GM23248 (cell line): ENCODE measurements at regions not wholly inside any gene's neighbourhood (a gene's known extent, or its start where the extent isn't known, plus 50 kb on each side); places are given as distances from the start of the nearest gene placed in this dataset.

Experiments
- DNase-seq: peaks from one replicate; pipeline ENCODE4 v3.0.0-alpha.2; 2015
- H2AFZ ChIP-seq: fragments of 200-600 bp; sonication (generic); 2 replicates; pipeline ENCODE4 v1.6.1; 2016; ENCODE audit warnings: antibody characterized with exemption
- H3F3A ChIP-seq: fragments of 200-600 bp; sonication (generic); 2 replicates; pipeline ENCODE4 v1.6.1; 2016; ENCODE audit warnings: mild to moderate bottlenecking, antibody characterized with exemption, mixed run types; ENCODE audit not compliant: insufficient read depth
- H3K27ac ChIP-seq: fragments of 200-600 bp; sonication (generic); 2 replicates; pipeline ENCODE4 v1.5.1; 2016; ENCODE audit warnings: mild to moderate bottlenecking
- H3K27me3 ChIP-seq: fragments of 200-600 bp; sonication (generic); replicated peaks from 2 replicates; pipeline ENCODE4 v1.6.1; 2016; ENCODE audit warnings: mild to moderate bottlenecking; ENCODE audit not compliant: insufficient read depth
- H3K36me3 ChIP-seq: fragments of 200-600 bp; sonication (generic); 2 replicates; pipeline ENCODE4 v1.6.1; 2016; ENCODE audit warnings: low read depth, mild to moderate bottlenecking
- H3K4me1 ChIP-seq: fragments of 200-600 bp; sonication (generic); 2 replicates; pipeline ENCODE4 v1.6.1; 2016; ENCODE audit warnings: mild to moderate bottlenecking; ENCODE audit not compliant: insufficient read depth
- H3K4me2 ChIP-seq: fragments of 200-600 bp; sonication (generic); one replicate; pipeline ENCODE4 v1.6.1; 2016; ENCODE audit warnings: mild to moderate bottlenecking; ENCODE audit not compliant: unreplicated experiment
- H3K4me3 ChIP-seq: fragments of 200-600 bp; sonication (generic); 2 replicates; pipeline ENCODE4 v1.5.1; 2016; ENCODE audit warnings: mild to moderate bottlenecking
- H3K79me2 ChIP-seq: fragments of 200-600 bp; sonication (generic); 2 replicates; pipeline ENCODE4 v1.6.1; 2016; ENCODE audit warnings: mild to moderate bottlenecking; ENCODE audit not compliant: insufficient read depth
- H3K9ac ChIP-seq: fragments of 200-600 bp; sonication (generic); 2 replicates; pipeline ENCODE4 v1.6.1; 2016; ENCODE audit warnings: mild to moderate bottlenecking
- H3K9me2 ChIP-seq: fragments of 200-600 bp; sonication (generic); 2 replicates; pipeline ENCODE4 v1.6.1; 2016; ENCODE audit warnings: mixed run types, mild to moderate bottlenecking, moderate library complexity; ENCODE audit not compliant: insufficient read depth
- H3K9me3 ChIP-seq: fragments of 200-600 bp; sonication (generic); one replicate; pipeline ENCODE4 v1.6.1; 2017; ENCODE audit warnings: low read depth
- H4K20me1 ChIP-seq: fragments of 200-600 bp; sonication (generic); 2 replicates; pipeline ENCODE4 v1.6.0; 2016; ENCODE audit not compliant: insufficient read depth
- EZH2 ChIP-seq: fragments of 200-600 bp; sonication (generic); IDR thresholded peaks from 2 replicates; pipeline ENCODE4 v1.6.1; 2018; ENCODE audit warnings: antibody characterized with exemption, mild to moderate bottlenecking; ENCODE audit not compliant: insufficient read depth, poor library complexity, severe bottlenecking
- EZH2phosphoT487 ChIP-seq: fragments of 200-600 bp; sonication (generic); IDR thresholded peaks from 2 replicates; pipeline ENCODE4 v1.6.1; 2018; ENCODE audit warnings: antibody characterized with exemption, moderate library complexity, mild to moderate bottlenecking, low read depth; ENCODE audit not compliant: insufficient read depth
- WGBS, 2 experiments: methylation state at CpG; one replicate each; pipeline ENCODE4 v1.1.6; 2015 to 2017; ENCODE audit warnings: low lambda C conversion rate in 2 of 2, low coverage in 1 of 2; ENCODE audit errors: missing lambda C conversion rate in 2 of 2; 5-methylcytosine and 5-hydroxymethylcytosine counted together
- in situ Hi-C: fragments of 300-500 bp; cut with MboI; formaldehyde crosslinking; loops from 2 replicates; pipeline ENCODE4 v1.15.0; 2020

- 70 to 74% methylated on average over 1 of the region's 1 CpG for WGBS, 2 experiments
- in situ Hi-C loops: no loop called here
- DNase-seq: peak; percentile 27
- TF ChIP-seq EZH2phosphoT487 (no peak), EZH2 (no peak)
- Histone ChIP-seq H3K9ac (no peak overlapping the region), H3K9me3 (no peaks in the 10 kb centered on the region), H4K20me1 (no peaks in the 10 kb centered on the region), H3K9me2 (no peaks in the 10 kb centered on the region), H2AFZ (no peak overlapping the region), H3K79me2 (no peaks in the 10 kb centered on the region), H3K27ac (no peak overlapping the region), H3K4me3 (no peak overlapping the region), H3K36me3 (no peaks in the 10 kb centered on the region), H3K27me3 (no peaks in the 10 kb centered on the region), H3K4me1 (peaks cover 3% of the 10 kb centered on the region; the same call in 1 of the 2 replicates), H3K4me2 (no peak overlapping the region), H3F3A (no peaks in the 10 kb centered on the region)
These were observed 289.4 kb downstream of the ADGRL2 start for GRCh38 chr1:82090104-82090503.

DNA sequence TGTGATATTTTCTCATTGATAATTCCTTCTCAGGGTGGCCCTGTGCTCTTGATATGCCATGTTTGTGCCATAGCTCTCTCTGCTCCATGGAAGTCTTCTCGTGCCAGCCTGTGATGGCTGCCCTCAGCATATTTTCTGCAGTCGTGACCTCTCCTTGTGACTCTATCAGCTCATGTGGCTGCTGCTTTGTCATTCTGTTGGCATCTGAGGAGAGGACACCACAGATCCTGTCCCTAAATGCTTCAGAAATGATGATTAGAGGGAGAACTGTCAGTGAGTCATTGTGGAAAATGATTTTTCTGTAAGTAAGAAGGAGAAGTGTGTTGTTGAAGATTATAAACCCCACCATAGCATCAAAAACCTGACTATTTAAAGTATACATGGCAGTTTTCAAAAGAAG is 286.0 kb downstream of the ADGRL2 start:
- TF ChIP-seq EZH2 (no peak), EZH2phosphoT487 (no peak)
- no peaks in the 10 kb centered on the region for H4K20me1 ChIP-seq
- H3K27ac ChIP-seq: no peak overlapping the region
- H3K9me3 ChIP-seq: no peaks in the 10 kb centered on the region
- DNase-seq: peak; percentile 4
- H3K9me2 ChIP-seq: no peaks in the 10 kb centered on the region
- no peaks in the 10 kb centered on the region for H3K79me2 ChIP-seq
- H3K4me3 ChIP-seq: no peak overlapping the region
- H3K4me1 ChIP-seq: peaks cover 3% of the 10 kb centered on the region; the same call in 1 of the 2 replicates
- no peaks in the 10 kb centered on the region for H3K27me3 ChIP-seq
- no peaks in the 10 kb centered on the region for H3F3A ChIP-seq
- no peak overlapping the region for H3K9ac ChIP-seq
- H3K36me3 ChIP-seq: no peaks in the 10 kb centered on the region
- H3K4me2 ChIP-seq: no peak overlapping the region
- H2AFZ ChIP-seq: no peak overlapping the region
- WGBS, 2 experiments: 3 to 5% methylated on average over 2 of the region's 2 CpGs
- in situ Hi-C loops: no loop called here

DNA sequence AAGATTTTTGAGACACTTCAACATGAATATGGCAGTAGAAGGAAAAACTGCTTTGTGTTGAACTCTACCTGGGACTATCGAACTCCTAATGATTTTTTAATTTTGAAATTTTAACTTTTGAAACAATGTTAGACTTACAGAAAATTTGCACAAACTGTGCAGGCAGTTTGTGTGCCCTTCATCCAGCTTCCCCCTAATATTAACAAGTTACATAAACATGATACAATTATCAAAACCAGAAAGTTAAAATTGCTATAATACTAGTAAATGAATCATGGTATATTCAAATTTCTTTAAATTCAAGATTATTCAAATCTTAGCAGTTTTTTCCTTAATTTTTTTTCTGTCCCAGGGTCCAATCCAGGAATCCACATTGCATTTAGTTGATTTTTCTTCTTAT is 278.9 kb downstream of the ADGRL2 start:
- H3K9me2 ChIP-seq: no peaks in the 10 kb centered on the region
- H3K4me3 ChIP-seq: no peak overlapping the region
- in situ Hi-C loops: no loop called here
- H3K27me3 ChIP-seq: no peaks in the 10 kb centered on the region
- H3K27ac ChIP-seq: no peak overlapping the region
- H3K4me1 ChIP-seq: no peaks in the 10 kb centered on the region
- TF ChIP-seq EZH2 (no peak), EZH2phosphoT487 (no peak)
- no peak overlapping the region for H3K9ac ChIP-seq
- 45 to 57% methylated on average over 1 of the region's 1 CpG for WGBS, 2 experiments
- H3K79me2 ChIP-seq: no peaks in the 10 kb centered on the region
- H3K9me3 ChIP-seq: no peaks in the 10 kb centered on the region
- no peak for DNase-seq
- H2AFZ ChIP-seq: no peak overlapping the region
- no peak overlapping the region for H3K4me2 ChIP-seq
- no peaks in the 10 kb centered on the region for H3K36me3 ChIP-seq
- H4K20me1 ChIP-seq: no peaks in the 10 kb centered on the region
- no peaks in the 10 kb centered on the region for H3F3A ChIP-seq

DNA sequence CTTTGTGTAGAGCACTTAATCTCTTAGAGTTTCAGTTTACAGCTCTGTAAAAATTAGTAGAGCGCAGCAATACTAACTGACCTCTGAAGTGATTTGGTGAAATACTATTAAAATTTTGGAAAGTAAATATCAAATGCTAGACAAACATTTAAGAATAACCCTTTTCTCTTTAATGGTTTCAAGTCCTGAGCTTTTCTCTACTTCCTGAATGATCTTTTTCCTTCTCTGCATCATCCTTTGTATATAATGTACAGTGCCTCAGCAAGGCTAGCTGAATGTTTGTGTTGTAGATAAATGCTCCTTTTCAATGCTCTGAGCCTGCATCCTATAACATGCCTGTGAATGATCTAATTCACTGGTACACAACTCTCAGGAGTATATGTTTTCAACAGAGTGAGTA is 272.9 kb downstream of the ADGRL2 start:
- in situ Hi-C loops: no loop called here

DNA sequence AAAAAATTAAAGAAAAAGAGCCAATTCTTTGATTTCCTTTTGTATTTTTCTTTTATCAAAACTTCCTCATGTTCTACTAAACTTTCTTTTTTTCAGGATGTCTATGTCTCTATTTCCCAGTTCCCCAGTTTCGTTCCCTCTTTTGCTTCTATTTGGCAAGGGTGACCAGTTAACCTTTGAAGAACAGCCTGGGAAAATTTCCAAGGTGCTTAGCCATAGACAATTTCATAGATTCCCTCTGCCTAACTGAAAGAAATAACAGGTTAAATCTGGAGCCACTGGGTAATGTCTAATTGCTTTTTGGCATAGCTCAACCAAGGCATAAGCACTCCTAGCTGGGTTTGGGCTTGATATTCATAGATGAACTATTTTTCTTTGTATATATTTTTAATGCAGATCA is 272.3 kb downstream of the ADGRL2 start:
- Histone ChIP-seq H3K79me2 (no peaks in the 10 kb centered on the region), H3K9me3 (no peaks in the 10 kb centered on the region), H3K27me3 (no peaks in the 10 kb centered on the region), H4K20me1 (no peaks in the 10 kb centered on the region), H2AFZ (no peak overlapping the region), H3F3A (no peaks in the 10 kb centered on the region), H3K4me2 (no peak overlapping the region), H3K9ac (no peak overlapping the region), H3K9me2 (no peaks in the 10 kb centered on the region), H3K4me1 (no peaks in the 10 kb centered on the region), H3K4me3 (no peak overlapping the region), H3K36me3 (no peaks in the 10 kb centered on the region), H3K27ac (no peak overlapping the region)
- TF ChIP-seq EZH2phosphoT487: no peak
- TF ChIP-seq EZH2: no peak
- WGBS, 2 experiments: 0 to 4% methylated on average over 1 of the region's 1 CpG
- in situ Hi-C loops: no loop called here
- no peak for DNase-seq

More for the DNA sequence above, 272.9 kb downstream of the ADGRL2 start:
- Histone ChIP-seq H2AFZ (no peak overlapping the region), H3K79me2 (no peaks in the 10 kb centered on the region), H3K36me3 (no peaks in the 10 kb centered on the region), H3K9ac (no peak overlapping the region), H3K4me2 (no peak overlapping the region), H3K9me3 (no peaks in the 10 kb centered on the region), H4K20me1 (no peaks in the 10 kb centered on the region), H3K27me3 (no peaks in the 10 kb centered on the region), H3K27ac (no peak overlapping the region), H3K4me1 (no peaks in the 10 kb centered on the region), H3K4me3 (no peak overlapping the region), H3F3A (no peaks in the 10 kb centered on the region), H3K9me2 (no peaks in the 10 kb centered on the region)
- no peak for TF ChIP-seq EZH2phosphoT487
- no peak for TF ChIP-seq EZH2
- 94 to 96% methylated on average over 1 of the region's 1 CpG for WGBS, 2 experiments
- DNase-seq: no peak
